PC-9 (cell line): ENCODE measurements at regions not wholly inside any gene's neighbourhood (a gene's known extent, or its start where the extent isn't known, plus 50 kb on each side); places are given as distances from the start of the nearest gene placed in this dataset.

Experiments
- CTCF ChIP-seq: fragments of 200-600 bp; sonication (generic); conservative IDR thresholded peaks from 2 replicates; pipeline ENCODE4 v1.6.1; 2017; ENCODE audit warnings: mixed run types, antibody characterized with exemption, mild to moderate bottlenecking, moderate library complexity
- EZH2 ChIP-seq: fragments of 200-600 bp; sonication (generic); IDR thresholded peaks from 2 replicates; pipeline ENCODE4 v1.8.0; 2017; ENCODE audit warnings: antibody characterized with exemption, low read depth

GRCh38 chr10:62723375-62723774 lies 81.1 kb upstream of the ADO start:
- TF ChIP-seq CTCF (no peak), EZH2 (no peak)
